Stimulated activated CD8-positive, alpha-beta memory T cell treated with anti-CD3 and anti-CD28 coated beads, Interleukin-7, amount 100 ng/mL, for 4 hours (primary cell): ENCODE measurements at regions not wholly inside any gene's neighbourhood (a gene's known extent, or its start where the extent isn't known, plus 50 kb on each side); places are given as distances from the start of the nearest gene placed in this dataset.
"Not testable (repeated sequence)": the region's sequence is repeated elsewhere in the genome, so short reads cannot be mapped to it uniquely, and the experiment has no call there.

Experiments used
- DNase-seq, 2 donors: peaks; one replicate each; pipeline ENCODE4 v3.0.0-alpha.2; 2020; ENCODE audit warnings: low read depth in 2 of 2

GRCh38 chr12:11446372-11446771 is 51.0 kb upstream of the PRB2 start:
- no peak for DNase-seq

DNA sequence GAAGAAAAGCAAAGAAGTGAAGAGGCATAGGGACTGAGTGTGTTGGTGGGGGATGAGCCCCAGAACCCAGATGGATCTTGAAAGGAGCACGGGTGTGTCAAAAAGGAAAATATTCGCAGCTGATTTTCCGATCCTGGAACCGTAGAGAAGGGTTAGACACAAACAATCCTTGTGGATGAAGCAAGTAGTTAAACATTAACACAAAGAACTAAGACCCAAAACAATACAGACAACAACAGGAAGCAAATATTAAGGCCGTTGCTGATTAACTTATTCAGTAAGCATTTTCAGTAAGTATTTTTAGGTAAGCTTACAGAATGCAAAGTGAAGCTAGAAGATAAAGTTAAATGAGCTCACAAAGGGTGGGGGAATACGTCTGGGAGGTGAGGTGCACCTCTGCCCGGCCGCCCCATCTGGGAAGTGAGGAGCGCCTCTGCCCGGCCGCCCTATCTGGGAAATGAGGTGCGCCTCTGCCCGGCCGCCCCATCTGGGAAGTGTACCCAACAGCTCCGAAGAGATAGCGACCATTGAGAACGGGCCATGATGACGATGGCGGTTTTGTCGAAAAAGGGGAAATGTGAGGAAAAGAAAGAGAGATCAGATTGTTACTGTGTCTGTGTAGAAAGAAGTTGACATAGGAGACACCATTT is 62.8 kb upstream of the PRB2 start:
- no peak for DNase-seq

DNA sequence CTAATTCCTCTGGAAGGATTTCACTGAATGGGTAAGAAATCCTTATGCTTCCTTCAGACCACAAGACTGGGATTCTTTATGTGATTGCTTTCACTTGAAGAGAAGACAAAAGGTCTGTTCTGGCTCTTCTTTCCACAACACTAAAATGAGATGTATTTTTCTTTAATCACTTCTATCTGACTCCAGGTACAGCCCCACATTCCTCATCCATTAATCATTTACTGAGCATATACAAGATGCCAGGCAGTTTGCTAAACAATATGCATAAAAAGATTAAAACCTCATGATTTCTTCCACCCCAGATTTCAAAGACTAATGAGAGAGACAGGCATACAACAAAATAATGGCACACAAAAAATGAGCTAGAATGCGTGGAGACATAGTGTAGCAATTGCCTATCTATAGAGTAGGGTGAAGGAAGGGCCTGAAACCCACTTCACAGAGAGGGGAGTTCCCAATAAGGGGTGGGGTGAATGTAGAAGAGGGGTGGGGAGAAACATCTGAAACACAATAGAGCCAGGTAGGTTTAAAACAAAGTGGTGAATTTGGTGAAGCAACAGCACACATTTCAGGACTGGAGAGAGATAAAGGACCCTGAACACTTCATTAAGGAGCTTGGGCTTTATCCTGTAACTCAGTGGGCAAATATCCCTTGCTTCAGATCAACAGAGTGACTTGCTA is 65.1 kb upstream of the PRB2 start:
- DNase-seq, result no peak

DNA sequence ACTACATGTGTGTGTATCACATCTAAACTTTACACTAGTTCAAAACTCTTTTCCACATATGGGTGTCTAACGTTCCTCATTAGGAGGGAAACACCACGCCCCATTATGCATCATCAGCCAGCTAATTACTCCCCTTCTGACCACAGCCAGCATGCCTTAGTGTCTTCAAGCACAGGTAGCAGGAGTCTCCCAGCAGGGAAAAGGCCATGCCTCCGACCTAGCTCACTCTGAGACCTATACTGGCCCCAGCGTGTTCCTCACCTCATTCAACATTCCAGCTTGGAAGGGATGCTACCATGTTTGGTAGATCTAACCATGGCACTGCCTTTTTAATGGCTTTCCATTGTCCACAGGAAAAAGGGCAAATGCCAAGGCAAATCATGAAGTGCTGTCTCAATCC is 66.1 kb upstream of the PRB2 start:
- no peak for DNase-seq

DNA sequence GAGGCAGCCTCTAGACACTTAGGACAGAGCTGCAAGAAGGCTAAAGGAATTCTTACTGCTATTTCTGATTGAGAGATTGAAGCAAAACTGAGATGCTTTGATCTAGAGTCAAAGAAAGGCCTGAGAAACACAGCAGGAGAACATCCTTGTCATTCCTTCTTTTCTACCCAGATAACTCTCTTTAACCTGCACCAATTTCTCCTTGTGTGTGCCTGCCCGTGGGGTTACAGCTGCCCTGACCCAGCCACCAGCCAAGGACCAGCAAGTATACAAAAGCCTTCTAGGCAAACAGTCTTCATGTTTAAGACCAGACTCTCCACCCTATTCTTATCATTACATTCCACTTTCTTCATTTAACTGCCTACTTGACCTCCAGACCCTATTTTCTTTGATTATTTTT is 81.7 kb upstream of the PRB2 start:
- no peak for DNase-seq

GRCh38 chr12:11482955-11483354 is 87.6 kb upstream of the PRB2 start:
- DNase-seq, result no peak

DNA sequence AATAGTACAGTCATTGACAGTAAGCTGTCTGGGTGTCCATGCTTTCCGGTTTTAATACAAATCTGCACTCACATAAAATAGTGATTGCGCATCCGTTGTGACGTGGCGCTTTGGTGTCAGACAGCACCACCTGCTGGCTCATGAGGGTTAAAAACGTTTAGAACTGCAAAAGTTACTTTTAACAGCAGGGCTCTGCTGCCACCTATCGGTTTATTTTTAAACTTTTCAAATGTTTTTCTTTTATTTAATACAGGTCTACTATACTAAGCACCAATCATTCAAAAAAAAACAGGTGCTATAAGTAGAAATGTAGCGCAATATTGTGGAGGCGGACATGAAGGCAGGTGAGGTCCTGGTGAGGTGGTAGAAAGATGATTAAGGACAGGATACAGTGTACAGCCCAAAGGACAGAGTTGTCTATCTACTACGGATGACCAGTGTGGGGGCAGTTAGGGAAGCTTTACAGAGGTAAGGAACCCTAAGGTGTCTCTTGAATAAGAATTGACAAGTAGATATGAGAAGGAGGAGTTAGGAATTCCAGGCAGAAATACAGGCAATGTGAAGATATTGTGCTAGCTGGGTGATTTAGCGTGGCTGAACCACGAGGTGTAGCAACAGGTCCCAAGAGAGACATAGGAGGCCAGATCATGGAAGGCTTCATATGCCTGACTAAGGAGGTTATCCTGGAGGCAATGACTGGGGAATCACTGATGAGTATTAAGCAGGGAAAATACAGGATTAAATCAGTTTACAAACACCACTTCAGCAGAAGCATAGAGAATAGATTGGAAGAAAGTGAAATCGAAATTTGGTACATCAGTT is 91.5 kb upstream of the PRB2 start:
- peak; percentile 57 to 71 for DNase-seq

DNA sequence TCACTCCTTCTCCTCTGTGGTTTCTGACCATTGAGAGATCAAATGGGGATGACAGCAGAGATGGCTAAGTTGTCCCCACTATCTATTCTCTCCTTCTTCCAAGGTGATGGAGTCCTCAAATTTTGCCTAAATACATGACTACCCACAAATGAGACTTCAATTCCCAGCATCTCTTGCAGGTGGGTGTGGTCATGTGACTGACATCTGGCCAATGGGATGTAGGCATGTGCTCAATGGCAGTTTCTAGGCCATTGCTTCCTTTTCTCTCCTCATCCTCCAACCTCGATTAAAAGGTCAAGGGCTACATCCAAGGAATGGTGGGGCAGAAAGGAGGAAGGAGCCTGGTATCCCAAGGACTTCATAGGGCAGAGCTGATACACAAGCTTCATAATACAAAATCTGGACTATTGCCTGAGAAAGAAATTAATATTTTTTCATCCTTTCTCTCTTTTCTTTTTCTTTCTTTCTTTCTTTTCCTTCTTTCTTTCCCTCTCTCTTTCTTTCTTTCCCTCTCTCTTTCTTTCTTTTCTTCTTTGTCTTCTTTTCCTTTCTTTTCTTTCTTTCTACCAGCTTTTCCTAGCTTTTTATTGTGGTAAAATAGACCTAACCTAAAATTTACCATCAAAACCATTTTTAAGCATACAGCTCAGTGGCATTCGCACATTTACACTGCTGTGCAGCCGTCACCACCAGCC is 100.9 kb upstream of the PRB2 start:
- DNase-seq, result no peak

DNA sequence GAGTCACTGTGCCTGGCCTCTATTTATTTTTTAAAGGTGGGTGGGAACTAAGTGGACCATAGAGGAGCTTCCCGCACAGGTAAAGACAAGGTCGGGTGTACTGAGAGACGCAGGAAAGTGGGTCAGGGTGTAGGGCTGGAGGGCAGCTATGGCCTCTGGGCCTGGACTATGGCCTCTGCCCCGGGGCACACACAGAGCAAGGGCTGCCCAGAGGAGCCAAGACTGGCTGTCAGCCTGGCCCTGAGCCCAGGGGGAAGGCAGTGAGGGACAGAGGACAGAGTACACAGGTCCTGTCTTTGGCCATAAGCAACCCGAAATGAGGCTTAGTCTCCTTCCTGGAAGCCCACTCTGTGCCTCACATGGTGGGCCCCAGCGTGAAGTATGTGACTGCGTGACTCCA is 102.1 kb upstream of the PRB2 start:
- no peak for DNase-seq

GRCh38 chr12:11497995-11498394 is 102.6 kb upstream of the PRB2 start:
- no peak for DNase-seq

DNA sequence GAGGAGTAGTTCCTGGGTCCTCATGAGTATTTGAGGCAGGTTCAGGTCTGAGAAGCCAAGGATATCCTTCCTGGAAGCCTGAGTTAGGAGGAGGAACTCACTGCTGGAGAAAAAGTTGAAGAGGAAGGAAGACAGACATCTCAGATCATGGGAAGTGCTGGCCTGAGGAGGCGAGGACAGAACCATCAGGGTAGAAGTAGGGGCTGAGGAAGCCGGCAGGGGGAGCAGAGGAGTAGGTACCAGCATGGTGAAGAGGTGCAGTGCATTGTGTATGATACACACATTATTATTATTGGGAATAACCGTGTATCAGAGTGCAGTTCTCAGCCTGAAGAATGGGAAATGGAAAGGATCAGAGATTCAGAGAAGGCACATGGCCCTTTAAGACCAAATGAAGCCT is 103.2 kb upstream of the PRB2 start:
- DNase-seq, result not testable (repeated sequence)

DNA sequence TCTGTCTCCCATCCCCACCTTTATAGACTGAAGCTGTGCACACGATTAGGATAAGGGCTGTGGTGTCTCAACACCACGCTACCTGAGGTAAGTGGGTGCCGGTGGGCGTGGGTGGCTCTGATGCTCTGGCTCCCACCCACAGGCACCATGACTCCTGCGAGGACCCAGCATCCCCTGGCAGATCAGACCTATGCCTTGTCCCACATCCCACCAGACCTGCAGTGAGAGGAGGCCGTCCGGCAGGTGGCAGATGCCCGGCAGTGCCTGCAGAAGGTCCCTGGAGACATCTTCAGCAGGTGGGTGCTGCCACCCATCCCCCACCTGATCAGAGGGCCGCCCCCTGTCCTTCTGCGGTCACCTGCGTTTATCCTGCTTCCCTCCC is 104.4 kb upstream of the PRB2 start:
- DNase-seq, result no peak

- DNase-seq, result peak; percentile 28 to 40
These were observed 105.0 kb upstream of the PRB2 start for GRCh38 chr12:11500188-11500860.

DNA sequence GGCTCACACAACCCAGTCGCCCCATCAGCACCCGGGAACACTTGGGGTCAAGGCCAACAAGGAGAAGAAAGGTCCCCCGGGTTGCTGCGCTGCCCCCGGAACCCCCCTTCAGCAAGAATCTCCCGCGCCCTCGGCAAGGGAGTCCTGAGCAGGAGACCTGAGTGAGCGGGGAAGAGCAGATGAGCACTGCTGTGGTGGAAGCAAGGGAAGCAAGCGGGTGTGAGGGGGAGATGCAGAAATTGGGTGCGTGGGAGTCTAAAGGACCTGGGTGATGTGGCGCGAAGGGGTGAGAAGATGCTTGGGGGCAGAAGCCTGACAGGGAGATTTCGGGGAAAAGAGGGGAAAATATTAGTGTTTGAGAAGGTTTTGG is 105.5 kb upstream of the PRB2 start:
- no peak for DNase-seq

DNA sequence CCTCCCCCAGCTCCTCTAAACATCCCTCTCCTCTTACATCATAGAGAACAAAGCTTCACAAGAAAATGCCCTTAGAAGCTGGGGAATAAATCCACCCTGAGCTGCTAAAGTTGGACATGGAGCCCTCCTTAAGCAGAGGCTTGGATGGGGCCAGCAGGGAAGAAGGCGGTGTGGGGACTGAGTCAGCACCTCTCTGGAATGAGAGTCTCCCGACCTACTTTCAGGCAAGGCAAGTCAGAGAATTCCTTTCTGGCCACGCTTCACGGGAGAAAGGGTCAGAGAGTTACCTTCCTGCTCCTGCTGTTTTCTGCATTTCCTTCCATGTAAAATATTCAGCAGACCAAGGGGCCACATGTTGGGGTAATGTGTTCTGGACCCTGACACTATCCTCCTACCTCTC is 113.3 kb upstream of the PRB2 start:
- no peak for DNase-seq

DNA sequence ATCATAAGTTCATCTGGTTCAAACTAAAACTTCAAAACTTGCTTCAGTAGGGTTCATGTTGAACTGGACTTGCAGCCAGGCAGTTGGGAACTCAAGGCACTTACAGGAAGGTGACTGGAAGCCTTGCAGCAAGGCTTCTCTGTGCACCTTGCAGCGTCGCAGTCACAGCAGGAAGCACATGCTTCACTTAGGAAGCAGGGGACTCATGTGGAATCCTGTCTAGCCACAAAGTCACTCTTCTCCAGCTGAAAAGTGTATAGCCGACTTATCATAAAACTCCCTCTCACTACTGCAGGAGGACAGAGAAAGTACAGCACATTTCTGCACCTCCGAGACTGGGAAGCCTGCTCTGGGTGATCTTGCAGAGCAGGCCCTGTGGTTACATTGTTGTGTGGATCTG is 114.0 kb upstream of the PRB2 start:
- DNase-seq, result no peak

- no peak for DNase-seq
These were observed 115.3 kb upstream of the PRB2 start for GRCh38 chr12:11510671-11511070.

GRCh38 chr12:11513288-11513687 is 117.9 kb upstream of the PRB2 start:
- DNase-seq, result no peak

DNA sequence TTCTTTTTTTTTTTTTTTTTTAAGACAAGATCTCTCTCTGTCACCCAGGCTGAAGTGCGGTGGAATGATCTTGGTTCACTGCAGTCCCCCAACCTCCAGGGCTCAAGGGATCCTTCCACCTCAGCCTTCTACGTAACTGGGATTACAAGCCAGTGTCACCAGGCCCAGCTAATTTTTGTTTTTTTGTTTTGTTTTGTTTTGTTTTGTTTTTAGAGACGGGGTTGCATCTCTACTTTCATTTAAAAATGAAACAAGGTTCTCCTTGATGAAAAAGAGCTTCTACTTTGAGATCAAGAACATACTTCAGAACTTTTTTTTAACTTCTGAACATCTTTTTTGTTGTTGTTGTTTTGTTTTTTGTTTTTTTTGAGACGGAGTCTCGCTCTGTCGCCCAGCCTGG is 121.7 kb upstream of the PRB2 start:
- DNase-seq, result no peak

- DNase-seq, result no peak
These were observed 125.0 kb upstream of the ETV6 start for GRCh38 chr12:11524446-11524845.

DNA sequence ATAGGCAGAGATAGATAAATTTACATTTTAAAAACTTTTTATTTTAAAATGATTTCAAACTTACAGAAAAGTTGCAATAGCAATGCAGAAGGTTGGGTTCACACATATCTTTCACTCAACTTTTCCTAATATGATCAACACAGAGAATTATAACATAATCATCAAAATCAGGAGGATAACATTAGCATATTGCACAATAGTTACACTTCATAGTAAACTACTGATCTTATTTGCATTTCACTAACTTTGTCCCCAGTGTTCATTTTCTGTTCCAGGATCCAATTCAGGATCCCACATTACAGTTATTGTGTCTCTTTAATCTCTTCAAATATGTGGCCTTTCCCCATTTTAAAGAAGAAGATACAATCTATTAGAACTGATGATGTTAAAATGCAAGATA is 115.4 kb upstream of the ETV6 start:
- no peak for DNase-seq

GRCh38 chr12:11535127-11535526 is 114.3 kb upstream of the ETV6 start:
- no peak for DNase-seq
